ENCODE measurements at regions not wholly inside any gene's neighbourhood (a gene's known extent, or its start where the extent isn't known, plus 50 kb on each side); places are given as distances from the start of the nearest gene placed in this dataset.
"Not testable (repeated sequence)": the region's sequence is repeated elsewhere in the genome, so short reads cannot be mapped to it uniquely, and the experiment has no call there.

- no peak for DNase-seq
Observed at GRCh38 chr3:74832925-74833324, 218.5 kb upstream of the CNTN3 start.

GRCh38 chr3:74830845-74831244, 216.4 kb upstream of the CNTN3 start:
- DNase-seq: not testable (repeated sequence)

DNA sequence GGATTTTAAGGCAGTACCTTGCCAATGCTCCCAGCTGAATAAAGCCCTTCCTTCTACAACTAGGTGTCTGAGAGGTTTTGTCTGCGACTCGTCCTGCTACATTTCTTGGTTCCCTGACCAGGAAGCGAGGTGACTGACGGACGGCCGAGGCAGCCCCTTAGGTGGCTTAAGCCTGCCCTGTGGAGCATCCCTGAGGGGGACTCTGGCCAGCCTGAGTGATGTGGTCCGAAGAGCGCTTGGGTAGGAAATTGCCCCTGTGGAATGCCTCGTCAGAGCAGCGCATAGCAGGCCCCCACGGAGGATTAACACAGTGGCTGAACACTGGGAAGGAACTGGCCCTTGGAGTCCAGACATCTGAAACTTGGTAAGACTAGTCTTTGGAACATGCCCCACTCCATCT, 210.9 kb upstream of the CNTN3 start:
- DNase-seq: not testable (repeated sequence)

- no peak for DNase-seq
Observed at GRCh38 chr3:74824366-74824765, 209.9 kb upstream of the CNTN3 start.

GRCh38 chr3:74814181-74814580, 199.7 kb upstream of the CNTN3 start:
- DNase-seq: no peak

DNA sequence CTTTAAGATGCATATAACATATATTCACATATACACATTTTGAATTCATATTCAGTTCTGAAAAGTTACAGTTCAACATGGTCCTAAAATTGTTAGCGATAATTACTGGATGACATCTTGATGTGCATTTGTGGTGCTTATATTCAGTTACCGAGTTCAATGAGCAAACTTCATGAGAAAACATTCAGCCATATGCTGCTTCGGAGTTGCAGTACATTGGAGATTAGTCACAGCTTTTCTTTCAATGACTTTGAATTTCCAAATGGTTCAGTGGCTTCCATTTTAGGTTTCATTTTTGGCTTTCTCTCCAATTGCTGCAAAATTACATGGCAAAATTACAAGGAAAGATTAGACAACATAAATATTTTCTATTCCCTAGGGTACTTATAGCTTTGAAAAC, 198.3 kb upstream of the CNTN3 start:
- no peak for DNase-seq

DNA sequence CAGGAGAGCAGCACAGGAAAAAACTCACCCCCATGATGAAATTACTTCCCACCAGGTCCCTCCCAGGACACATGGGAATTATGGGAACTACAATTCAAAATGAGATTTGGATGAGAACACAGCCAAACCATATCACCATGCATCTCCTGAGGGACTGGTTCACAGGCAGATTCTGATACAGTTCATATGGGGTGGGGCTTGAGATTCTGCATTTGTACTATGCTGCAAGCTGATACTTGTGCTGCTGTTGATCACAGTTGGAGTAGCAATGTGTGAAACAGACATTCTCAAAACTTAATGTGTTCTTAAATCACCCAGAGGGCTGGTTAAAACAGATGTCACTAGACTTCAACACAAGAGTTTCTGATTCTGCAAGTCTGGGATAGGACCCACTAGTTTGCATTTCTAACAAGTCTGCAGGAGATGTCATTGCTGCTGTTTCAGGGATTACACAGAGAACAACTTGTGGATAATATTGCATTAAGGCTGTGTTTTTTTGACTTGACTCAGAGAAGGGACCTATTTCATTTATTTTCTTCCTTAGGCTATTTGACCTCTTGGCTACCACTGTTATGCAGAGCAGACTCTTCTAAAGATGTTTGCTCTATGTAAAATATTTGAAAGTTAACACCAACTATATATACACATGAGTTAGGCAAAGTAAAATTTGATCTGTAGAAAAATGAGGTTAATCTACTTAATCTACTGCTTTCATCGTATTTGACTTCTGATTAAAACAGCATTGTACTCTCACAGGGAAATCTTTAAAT, 194.2 kb upstream of the CNTN3 start:
- no peak for DNase-seq

- DNase-seq: no peak
Observed at GRCh38 chr3:74801924-74802323, 187.5 kb upstream of the CNTN3 start.

GRCh38 chr3:74789111-74789510, 174.7 kb upstream of the CNTN3 start:
- DNase-seq: peak in 1 of 3 donors; percentile 10

DNA sequence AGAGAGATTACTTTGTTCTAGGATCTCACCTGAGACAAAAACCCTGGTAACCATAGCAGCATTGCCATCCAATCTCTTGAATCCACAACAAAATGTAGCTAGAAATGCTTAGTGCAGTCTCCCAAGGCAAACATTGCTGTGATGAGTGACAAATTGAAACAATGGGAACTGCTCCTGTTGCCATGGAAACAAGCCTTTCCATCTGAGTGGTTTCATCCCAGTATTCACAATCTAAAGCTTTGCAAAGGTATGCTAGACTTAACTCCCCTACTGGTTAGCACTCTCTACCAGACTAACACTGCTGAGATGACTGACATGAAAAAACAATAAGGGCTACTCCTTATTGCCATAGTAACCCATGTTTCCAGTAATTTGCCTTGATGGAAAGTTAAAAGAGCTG, 172.6 kb upstream of the CNTN3 start:
- DNase-seq: no peak

GRCh38 chr3:74771401-74771800, 156.9 kb upstream of the CNTN3 start:
- DNase-seq: no peak

DNA sequence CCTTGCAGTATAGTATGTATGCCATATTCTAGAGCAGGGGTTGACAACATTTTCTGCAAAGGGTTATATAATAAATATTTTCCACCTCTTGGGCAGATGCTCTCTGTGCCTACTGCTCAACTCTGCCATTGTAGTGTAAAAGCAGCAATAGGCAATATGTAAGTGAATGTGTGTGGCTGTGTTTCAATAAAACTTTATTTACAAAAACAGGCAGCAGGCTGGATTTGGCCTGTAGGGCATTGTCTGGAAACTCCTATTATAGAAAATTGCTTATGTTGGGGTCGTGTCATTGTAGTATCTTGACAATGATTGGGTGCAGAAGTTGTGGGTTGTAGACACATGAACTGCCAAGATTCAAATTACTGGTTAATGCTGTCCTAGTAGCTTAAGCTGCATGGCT, 153.6 kb upstream of the CNTN3 start:
- no peak for DNase-seq

- no peak for DNase-seq
Observed at GRCh38 chr3:74766405-74766804, 151.9 kb upstream of the CNTN3 start.

DNA sequence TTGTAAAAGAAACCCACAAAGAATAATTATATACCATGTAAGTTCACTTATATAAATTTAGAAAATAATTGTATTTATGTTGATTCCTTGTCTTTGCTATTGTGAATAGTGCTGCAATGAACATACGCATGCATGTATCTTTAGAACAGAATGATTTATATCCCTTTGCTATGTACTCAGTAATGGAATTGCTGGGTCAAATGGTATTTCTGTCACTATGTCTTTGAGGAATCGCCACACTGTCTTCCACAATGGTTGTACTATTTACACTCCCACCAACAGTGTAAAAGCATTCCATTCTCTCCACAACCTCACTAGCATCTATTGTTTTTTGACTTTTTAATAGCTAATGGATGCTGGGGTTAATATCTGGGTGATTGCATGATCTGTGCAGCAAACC, 149.4 kb upstream of the CNTN3 start:
- no peak for DNase-seq

DNA sequence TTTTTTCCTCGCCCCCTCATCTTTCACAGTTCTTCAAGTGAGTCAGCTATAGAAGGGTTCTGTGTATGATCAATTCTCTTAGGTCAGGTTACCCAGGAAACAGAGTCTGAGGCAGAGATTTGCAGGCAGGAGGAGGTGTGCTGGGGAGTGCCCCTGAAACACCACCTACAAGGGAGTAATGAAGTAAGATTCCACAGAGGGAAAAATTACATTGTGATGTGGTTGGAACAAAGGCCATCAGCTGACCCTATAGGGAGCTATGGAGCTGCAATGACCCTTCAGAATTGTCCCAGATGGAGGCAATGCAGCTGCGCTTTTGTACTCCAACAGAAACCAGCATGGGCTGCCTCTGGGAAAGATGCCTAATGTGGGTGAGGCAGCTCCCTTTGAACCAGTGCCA, 142.2 kb upstream of the CNTN3 start:
- no peak for DNase-seq

DNA sequence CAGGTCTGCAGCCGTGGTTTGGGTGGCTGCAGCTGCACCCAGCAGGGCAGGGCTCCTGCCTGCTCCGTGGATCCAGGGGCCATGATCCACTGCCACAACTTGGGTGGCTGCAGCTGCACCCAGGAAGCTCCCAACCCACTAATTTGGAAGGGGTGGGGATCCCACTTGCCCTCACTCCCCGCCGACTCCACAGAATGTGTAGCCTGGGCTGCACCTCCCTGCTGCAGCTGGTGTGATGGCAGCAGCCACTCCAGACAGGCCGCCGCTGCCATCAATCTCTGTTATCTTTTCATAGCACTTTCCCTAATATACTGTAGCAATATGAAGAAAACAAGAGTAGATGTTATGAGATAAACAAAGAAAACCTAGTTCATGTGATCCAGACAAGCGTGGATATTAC, 137.8 kb upstream of the CNTN3 start:
- no peak for DNase-seq

- no peak for DNase-seq
Observed at GRCh38 chr3:74751775-74752174, 137.3 kb upstream of the CNTN3 start.

DNA sequence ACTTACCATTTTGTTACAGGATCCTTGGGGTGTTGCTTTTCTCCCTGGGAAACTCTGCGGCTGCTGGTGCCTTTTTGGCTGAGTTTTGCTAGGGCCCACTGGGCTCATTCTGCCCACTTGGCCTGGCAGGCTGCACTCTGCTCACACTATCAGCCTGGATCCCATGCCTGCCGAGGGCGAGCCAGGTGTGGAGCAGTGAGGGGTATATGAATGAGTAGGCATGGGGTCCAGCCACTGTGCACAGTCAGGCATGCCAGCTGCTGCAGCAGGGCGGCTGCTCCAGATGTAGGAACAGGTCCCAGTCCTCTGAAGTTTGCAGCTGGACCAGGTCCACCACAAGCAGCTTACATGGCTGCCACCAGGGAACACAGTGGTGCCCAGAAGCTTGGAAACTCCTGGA, 136.4 kb upstream of the CNTN3 start:
- DNase-seq: no peak

DNA sequence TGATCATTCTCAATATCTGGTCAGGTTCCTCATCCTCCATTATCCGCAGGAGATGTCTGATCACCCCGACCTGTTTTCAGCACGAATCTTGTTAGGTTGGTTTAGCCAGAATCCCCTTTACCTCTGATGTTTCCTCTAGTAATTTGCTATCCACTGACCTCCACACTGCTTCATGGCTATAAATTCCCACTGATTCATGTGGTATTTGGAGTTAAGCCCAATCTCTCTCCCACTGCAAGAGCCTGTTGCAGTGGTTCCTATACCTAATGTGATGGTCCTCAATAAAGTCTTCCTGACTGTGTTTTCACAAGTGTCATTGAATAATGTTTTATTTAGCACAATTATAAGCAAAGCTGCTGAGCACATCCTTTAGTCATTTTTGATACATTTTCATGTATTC, 124.8 kb upstream of the CNTN3 start:
- DNase-seq: no peak

- DNase-seq: peak in 1 of 3 donors; percentile 2
Observed at GRCh38 chr3:74722211-74722610, 107.8 kb upstream of the CNTN3 start.

GRCh38 chr3:74713977-74714376, 99.5 kb upstream of the CNTN3 start:
- DNase-seq: no peak

- DNase-seq: no peak
Observed at GRCh38 chr3:74711913-74712512, 97.6 kb upstream of the CNTN3 start.

- no peak for DNase-seq
Observed at GRCh38 chr3:74709951-74710350, 95.5 kb upstream of the CNTN3 start.
